ENCODE measurements at regions not wholly inside any gene's neighbourhood (a gene's known extent, or its start where the extent isn't known, plus 50 kb on each side); places are given as distances from the start of the nearest gene placed in this dataset.

DNA sequence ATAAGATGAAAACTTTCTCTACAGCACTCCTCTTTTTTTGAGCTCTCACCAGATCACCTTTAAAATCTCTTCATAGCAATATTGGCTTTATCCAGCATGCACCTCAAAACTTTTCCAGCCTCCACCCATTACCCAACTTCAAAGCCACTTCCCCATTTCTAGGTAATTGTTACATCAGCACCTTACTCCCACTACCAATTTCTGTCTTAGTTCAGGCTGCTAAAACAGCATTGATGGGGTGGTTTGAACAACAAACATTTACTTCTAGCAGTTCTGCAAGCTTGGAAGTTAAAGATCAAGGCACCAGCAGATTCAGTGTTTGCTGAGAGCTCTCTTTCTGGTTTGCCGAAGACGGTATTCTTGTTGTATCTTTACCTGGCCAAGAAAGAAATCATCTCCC, 114.0 kb upstream of the SLC39A10 start:
- TF ChIP-seq, protein P1, sequence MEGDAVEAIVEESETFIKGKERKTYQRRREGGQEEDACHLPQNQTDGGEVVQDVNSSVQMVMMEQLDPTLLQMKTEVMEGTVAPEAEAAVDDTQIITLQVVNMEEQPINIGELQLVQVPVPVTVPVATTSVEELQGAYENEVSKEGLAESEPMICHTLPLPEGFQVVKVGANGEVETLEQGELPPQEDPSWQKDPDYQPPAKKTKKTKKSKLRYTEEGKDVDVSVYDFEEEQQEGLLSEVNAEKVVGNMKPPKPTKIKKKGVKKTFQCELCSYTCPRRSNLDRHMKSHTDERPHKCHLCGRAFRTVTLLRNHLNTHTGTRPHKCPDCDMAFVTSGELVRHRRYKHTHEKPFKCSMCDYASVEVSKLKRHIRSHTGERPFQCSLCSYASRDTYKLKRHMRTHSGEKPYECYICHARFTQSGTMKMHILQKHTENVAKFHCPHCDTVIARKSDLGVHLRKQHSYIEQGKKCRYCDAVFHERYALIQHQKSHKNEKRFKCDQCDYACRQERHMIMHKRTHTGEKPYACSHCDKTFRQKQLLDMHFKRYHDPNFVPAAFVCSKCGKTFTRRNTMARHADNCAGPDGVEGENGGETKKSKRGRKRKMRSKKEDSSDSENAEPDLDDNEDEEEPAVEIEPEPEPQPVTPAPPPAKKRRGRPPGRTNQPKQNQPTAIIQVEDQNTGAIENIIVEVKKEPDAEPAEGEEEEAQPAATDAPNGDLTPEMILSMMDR (IDR thresholded peaks at IDR 0.05; ENCODE audit: low read depth, low read length): no peak
- no peak for TF ChIP-seq EZH2phosphoT487 (IDR thresholded peaks at IDR 0.05; ENCODE audit: low read depth)
